ENCODE measurements at regions not wholly inside any gene's neighbourhood (a gene's known extent, or its start where the extent isn't known, plus 50 kb on each side); places are given as distances from the start of the nearest gene placed in this dataset.

DNA sequence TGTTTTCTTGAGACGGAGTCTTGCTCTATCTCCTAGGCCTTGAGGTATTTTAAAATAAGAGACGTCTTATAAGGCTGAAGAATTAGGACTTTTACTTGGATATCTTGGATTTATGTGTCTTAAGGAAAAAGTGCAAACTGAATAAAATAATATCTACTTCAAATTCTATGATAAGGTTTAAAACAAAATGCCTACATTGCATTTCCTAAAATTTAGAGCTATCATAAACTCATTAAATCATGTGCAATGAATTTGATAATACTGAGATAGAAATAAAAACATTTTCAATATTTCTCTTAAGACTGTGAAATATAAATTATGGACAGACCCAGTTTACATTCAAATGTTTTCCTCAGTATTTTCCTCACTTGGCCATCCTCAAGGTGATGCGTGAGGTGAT, 729.5 kb upstream of the LMO3 start:
- TF ChIP-seq CTCF (IDR thresholded peaks at IDR 0.05; ENCODE audit: low read depth, low read length, poor library complexity, severe bottlenecking) (no peak), EZH2phosphoT487 (IDR thresholded peaks at IDR 0.05; ENCODE audit: borderline replicate concordance, low read length) (no peak)
